GM06990 (cell line): ENCODE measurements at regions not wholly inside any gene's neighbourhood (a gene's known extent, or its start where the extent isn't known, plus 50 kb on each side); places are given as distances from the start of the nearest gene placed in this dataset.

ENCODE experiments used
- DNase-seq: peaks from one replicate; pipeline ENCODE4 v3.0.0-alpha.2; 2011; ENCODE audit not compliant: insufficient read length; ENCODE audit errors: extremely low read depth
- H3K27me3 ChIP-seq: replicated peaks from 2 replicates; pipeline ENCODE4 v1.6.0; 2011; ENCODE audit warnings: low read length; ENCODE audit not compliant: control insufficient read depth, insufficient read depth
- H3K36me3 ChIP-seq: 2 replicates; pipeline ENCODE4 v1.5.1; 2011; ENCODE audit warnings: low read length; ENCODE audit not compliant: control insufficient read depth, insufficient read depth
- H3K4me3 ChIP-seq: replicated peaks from 2 replicates; pipeline ENCODE4 v1.5.1; 2011; ENCODE audit warnings: low read depth, mild to moderate bottlenecking, control low read depth, low read length
- TF ChIP-seq, protein P1 (sequence below): IDR thresholded peaks from 2 replicates; pipeline ENCODE4 v1.5.1; 2011; ENCODE audit warnings: low read length, control low read depth, mild to moderate bottlenecking, inconsistent platforms; ENCODE audit not compliant: insufficient read depth, poor library complexity, severe bottlenecking

DNA sequence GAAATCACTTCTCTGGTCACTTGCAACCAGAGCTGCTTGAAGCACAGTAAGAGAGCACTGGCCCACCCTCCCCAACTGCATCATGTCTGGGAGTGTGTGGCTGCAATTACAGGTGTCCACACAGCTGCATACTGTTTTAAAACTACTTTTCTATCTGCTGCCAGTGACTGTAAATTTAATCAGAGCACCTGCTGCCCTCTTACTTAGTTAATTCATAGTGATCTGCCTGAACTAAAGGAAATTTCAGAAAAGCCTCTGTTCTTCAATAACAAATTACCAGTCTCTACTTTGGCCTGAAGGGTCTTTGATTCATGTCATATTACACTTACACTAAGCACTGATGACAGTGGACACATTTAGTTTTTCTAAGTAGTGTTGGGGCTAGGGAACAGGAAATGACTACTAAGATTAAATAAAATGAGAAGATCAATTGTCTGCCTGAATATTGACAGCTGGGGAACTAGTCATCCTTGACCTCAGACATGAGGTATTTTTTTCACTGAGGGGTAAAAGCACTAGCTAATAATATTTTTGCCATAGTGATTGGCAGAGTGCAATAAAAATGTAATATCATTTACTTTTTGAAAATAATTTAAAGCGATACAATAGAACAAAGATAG is 788.9 kb upstream of the GRAMD2B start:
- H3K4me3 ChIP-seq, result no peak overlapping the region
- H3K27me3 ChIP-seq, result no peaks in the 10 kb centered on the region
- TF ChIP-seq, protein P1, sequence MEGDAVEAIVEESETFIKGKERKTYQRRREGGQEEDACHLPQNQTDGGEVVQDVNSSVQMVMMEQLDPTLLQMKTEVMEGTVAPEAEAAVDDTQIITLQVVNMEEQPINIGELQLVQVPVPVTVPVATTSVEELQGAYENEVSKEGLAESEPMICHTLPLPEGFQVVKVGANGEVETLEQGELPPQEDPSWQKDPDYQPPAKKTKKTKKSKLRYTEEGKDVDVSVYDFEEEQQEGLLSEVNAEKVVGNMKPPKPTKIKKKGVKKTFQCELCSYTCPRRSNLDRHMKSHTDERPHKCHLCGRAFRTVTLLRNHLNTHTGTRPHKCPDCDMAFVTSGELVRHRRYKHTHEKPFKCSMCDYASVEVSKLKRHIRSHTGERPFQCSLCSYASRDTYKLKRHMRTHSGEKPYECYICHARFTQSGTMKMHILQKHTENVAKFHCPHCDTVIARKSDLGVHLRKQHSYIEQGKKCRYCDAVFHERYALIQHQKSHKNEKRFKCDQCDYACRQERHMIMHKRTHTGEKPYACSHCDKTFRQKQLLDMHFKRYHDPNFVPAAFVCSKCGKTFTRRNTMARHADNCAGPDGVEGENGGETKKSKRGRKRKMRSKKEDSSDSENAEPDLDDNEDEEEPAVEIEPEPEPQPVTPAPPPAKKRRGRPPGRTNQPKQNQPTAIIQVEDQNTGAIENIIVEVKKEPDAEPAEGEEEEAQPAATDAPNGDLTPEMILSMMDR, result no peak
- no peaks in the 10 kb centered on the region for H3K36me3 ChIP-seq
- no peak for DNase-seq

DNA sequence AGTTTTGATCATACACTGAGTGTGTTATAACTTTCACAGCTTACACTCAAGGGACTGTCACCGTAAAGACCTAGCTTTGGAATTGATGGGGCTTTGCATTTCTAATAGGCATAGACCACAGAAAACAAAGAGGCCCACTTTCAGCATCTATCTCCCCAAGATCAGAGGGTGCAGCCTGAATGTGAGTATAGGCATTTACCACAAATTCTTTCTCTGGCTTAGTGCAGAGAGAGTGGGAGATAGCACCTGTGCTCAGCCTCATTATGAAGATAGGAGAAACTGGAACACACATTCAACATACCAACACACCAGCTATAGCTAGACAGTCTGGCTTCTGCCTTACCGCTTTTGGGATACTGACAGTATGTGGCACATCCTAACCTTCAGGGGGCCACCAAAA is 783.4 kb upstream of the GRAMD2B start:
- Histone ChIP-seq H3K4me3 (no peak overlapping the region), H3K27me3 (no peaks in the 10 kb centered on the region), H3K36me3 (no peaks in the 10 kb centered on the region)
- TF ChIP-seq, protein P1, result no peak
- DNase-seq, result no peak

DNA sequence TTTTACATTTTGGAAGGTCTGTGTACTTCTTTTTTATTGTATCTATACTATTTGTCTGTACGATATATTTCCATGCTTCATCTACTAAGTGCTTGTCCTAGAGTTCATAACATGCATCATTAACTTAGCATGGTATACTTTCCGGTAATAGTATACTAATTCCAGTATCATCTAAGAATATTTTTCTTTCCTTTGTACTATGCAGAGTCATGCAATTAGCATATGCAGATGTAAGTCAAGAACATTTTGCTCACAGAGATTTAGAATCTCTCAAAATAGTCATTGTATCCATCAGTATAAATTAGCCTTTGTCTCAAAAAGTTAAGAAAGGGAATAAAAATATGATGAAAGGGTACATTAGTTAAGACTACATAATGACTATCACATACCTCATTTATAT is 770.4 kb upstream of the GRAMD2B start:
- H3K4me3 ChIP-seq, result no peak overlapping the region
- no peak for DNase-seq
- TF ChIP-seq, protein P1, result no peak
- H3K36me3 ChIP-seq, result no peaks in the 10 kb centered on the region
- H3K27me3 ChIP-seq, result no peaks in the 10 kb centered on the region

DNA sequence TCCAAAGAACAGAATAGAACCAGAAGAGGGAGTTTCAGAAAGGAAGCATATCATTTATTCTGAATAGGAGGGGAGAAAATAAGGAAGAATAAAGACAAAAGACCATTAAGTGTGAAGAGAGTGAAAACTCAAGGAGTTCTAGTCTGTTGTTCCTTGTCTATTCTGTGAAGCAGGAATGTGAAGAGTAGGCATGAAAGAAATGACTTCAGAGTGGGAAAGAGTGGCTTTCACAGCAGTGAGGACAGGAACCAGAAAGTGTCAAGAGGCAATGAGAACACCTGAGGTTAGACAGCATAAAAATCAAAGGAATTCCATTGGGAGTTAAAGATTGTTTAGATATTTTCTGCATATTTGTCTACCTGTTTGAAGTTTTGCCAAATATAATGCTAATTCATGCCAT is 768.8 kb upstream of the GRAMD2B start:
- no peak for DNase-seq
- no peak overlapping the region for H3K4me3 ChIP-seq
- H3K27me3 ChIP-seq, result no peaks in the 10 kb centered on the region
- H3K36me3 ChIP-seq, result no peaks in the 10 kb centered on the region
- TF ChIP-seq, protein P1, result no peak

DNA sequence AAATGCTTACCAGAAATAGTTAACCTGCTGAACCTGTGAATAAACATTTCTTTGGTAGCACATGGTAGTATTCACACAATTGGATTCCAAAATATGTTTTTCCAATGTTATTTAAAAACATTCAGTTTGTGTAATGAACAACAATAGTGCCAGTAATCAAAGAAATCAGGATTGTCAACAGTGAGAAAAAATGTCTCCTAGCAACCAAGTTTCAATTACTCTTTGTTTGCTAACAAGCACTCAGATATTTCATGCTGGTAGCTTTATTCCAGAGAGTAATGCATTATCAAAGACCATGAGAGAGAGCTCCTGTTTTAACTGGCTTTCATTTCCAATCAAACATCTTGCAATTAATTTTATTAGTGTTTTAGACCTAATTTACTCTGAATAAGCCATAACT is 768.1 kb upstream of the GRAMD2B start:
- H3K27me3 ChIP-seq, result no peaks in the 10 kb centered on the region
- TF ChIP-seq, protein P1, result no peak
- H3K36me3 ChIP-seq, result no peaks in the 10 kb centered on the region
- no peak overlapping the region for H3K4me3 ChIP-seq
- DNase-seq, result no peak

DNA sequence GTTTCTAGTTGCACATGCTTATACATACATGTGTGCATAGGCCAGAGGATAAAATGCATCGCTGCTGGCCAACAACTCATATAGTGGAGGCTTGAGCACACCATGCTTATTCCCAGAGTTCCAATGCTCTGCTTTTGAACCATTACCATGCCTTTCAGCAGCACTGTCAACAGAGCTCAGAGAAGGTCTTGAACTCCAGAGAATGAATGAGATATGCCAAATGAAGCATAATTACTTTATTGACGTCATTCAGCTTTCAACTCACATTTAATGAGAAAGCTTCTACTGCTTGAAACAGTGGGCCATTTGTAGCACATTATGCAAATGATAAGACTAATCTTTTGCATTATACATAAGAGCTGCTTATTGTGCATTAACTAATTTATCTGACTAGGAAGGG is 765.3 kb upstream of the GRAMD2B start:
- Histone ChIP-seq H3K4me3 (no peak overlapping the region), H3K36me3 (no peaks in the 10 kb centered on the region), H3K27me3 (no peaks in the 10 kb centered on the region)
- DNase-seq, result no peak
- TF ChIP-seq, protein P1, result no peak
